Fibroblast of gingiva (primary cell): ENCODE measurements at regions not wholly inside any gene's neighbourhood (a gene's known extent, or its start where the extent isn't known, plus 50 kb on each side); places are given as distances from the start of the nearest gene placed in this dataset.
"Not testable (repeated sequence)": the region's sequence is repeated elsewhere in the genome, so short reads cannot be mapped to it uniquely, and the experiment has no call there.

Source experiments
- DNase-seq: peaks from one replicate; pipeline ENCODE4 v3.0.0-alpha.2; 2011; ENCODE audit warnings: low read depth

DNA sequence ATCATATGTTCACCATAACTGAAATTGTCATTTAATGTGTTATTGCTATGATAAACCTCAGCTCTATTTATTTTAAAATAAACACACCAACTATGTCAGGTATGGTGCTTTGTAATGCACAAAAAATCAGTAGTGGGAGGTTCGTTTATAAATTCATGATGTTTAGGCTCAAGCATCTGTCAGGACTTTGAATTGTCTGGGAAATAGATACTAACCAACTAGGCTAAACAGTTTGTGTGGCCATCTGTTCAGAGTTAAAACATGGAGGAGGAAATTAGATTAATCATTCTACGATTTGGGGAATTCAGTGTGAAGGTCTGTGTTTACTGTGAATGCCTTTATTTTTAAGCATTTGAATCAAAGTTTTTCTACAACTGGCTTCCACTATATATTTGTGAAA is 212.6 kb upstream of the FZD8 start:
- no peak for DNase-seq

DNA sequence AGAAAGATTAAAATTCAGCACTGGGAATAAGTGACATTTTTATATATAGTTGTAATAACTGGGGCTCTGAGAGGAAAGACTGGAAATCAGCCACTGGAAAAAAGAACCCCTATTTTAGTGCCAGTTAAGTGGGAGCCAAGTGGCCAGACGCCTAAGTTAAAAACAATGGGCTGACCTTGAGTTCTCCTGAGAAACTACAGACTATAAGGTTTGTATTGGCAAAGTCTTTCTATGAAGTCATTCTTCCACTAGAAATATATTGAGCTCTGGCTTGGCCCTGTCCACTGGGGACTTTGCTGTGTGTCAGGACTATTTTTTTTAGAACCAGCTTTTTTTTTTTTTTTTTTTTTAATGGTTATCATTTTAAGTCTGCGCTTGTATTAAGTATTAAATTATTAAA is 210.6 kb upstream of the FZD8 start:
- no peak for DNase-seq

DNA sequence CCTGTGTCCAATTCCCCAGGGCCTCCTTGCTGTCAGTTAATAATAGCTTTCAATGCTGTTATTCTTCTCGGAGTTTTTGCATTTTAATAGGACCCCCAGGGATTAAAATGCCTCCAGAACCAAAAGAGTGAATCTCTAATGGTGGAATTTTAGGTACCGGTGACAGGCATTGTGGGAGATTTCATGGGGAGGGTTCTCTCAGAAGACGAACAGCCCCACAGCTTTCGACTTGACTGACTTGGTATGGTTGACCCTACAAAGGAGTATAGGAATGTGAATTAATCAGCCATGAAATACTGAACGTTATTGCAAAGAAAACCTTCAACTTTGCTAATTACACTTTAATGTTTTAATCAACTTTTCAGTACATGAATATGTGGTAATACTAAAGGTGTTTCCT is 206.3 kb upstream of the FZD8 start:
- no peak for DNase-seq

DNA sequence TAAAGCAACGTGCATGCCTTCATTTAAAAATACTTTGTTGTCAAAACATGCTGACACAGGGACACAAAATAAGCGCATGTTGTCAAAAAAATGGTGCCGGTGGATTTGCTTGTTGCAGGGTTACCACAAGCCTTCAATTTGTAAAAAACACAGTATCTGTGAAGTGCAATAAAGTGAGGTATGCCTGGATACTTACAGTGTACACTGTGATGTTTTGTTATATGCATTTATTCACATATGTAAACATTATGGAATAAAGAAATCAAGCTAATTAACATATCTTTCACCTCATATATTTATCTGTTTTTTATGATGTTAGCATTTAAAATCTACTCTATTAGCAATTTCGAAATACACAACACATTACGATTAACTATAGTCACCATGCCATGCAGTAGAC is 202.6 kb upstream of the FZD8 start:
- DNase-seq, result no peak

DNA sequence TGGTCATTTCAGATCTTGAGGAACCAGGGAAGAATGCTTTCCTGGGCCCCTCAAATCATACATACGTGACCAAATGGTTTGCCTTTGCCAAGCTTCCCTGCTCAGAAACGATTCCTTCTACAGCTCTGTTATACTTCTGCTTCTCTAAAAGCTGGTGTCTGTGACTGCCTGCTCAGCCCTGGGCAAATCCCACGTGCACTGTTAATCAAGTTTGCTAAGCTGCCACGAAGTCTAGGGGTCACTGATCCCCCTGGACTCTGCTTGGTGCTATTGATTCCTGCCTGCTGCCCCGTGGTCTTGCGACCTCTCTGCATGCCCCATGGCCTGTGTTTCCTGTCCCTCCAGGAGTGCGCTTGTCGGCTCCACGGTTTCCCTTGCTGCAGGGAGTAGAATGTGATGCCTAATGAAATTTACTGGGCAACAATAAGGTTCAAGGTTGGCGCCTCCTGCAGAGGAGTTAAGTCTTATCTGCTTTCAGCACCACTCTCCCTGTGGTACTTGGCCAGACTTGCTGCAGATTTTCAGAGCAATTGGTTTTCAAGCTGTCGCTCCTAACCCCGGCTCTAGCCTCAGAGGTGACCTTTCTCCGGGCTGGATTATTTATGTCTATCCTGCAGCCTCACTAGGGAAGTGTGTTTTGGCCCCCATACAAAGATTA is 201.6 kb upstream of the FZD8 start:
- no peak for DNase-seq

DNA sequence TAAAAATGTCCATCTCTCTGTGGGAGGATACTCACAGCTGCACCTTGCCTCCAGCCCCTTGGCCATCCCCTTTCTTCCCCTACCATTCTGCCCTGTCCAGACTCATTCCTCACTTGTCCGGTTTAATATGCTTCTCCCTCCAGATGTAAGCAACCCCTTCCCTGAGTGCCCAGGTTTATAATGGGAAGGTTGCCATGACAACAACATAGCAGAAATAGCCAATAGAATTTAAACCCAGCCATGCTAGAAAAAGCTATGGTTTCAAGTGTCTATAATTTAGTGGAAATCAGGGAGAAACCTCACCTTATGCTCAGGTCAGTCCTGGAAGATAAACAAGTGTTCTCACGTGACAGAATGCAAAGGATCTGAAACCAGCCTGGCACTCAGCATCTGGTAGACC is 196.0 kb upstream of the FZD8 start:
- no peak for DNase-seq

DNA sequence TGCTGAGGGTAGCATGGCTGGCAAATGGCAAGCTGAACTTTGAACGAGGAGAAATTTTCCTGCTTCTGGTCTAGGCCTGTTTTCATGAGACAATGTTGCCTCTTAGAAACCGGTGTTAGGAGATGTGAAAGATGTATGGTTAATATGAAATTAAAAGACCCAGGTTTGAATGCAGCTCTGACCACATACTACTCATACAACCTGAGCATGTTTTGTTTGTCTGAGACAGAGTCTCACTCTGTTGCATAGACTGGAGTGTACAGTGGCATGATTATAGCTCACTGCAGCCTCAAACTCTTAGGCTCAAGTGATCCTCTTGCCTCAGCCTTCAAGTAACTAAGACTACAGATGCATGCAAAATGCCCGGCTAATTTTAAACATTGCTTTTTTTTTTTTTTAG is 193.4 kb upstream of the FZD8 start:
- no peak for DNase-seq

DNA sequence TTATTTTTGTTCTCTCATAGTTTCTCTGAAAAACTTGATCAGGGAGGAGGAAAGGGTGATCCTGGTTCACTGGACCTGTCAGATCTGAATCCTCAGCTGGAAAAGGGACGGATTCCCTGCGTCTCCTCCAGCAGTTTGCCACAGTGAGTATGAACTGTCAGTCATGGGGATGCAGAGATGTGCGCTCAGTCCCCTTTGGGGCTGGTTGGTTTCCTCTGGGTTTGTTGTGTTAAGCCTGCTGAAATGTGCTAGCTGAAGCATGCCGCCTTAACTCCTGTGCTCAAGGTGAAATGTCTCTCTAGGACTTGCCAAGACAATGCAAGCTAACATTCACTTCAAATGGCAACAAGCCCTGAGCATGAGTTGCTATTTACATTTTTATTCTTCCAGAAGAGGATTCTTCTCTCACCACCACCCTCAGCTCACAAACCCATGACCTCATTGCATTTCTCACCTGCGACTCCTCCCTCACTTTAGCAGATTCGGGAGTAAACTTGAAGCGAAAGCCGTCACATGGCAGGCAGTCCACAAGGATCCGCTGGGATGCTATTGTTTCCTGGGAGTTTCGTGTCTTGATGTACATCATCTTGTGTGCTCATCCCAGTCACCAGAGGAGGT is 192.9 kb upstream of the FZD8 start:
- DNase-seq, result no peak

DNA sequence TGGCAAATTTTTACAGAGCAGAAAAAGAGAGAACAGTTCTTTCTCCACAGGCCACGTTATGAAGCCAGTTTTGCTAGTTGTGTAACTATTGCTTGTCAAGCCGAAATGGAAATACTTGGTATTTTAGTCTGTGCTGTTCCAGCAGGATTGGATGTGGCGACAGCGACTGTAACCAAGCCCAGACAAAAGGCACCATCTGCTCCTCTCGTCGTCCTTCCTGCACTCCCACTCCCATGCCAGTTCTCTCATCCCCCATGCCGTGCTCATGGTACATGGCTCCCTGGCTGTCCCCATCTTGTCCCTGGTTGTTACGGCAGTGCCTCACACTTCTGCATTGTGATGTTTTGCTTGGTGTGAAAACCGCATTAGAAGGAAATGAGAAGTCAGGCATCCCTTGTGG is 185.7 kb upstream of the FZD8 start:
- no peak for DNase-seq

DNA sequence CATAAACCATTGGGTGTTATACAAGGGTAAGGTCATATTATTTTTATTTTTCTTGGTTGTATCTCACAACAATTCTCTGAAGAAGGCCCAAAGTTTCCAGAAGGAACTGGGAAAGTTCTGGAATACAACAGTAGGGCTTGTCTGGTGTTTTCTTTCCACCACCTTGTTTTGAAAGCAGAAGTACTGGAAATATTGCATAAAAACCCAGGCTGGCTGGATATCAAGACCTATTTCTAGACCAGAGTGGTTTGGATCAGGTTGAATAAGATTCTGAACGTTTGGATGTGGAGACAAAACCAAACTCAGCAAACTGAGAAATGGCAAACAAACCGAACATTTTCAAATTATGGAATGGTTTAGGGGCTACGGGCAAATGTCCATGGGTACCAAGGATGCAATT is 182.6 kb upstream of the FZD8 start:
- DNase-seq, result peak; percentile 2

DNA sequence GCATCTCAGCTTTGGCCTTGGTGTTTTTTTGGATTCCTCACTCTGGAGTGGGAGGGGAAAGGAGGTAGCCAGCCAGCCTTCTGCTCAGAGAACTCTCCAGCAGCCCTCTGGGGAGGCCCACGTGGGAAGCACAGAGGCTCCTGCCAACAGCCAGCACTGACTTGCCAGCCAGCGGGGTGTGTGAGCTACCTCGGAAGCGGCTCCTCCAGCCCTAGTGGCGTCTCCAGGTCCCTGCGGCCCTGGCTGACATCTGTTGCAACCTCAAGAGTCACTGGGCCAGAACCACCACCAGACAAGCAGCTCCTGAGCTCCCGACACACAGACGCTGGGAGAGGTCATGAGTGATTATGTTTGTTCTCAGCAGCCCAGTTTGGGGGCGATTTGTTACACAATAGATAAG is 180.2 kb upstream of the FZD8 start:
- peak; percentile 50 for DNase-seq

DNA sequence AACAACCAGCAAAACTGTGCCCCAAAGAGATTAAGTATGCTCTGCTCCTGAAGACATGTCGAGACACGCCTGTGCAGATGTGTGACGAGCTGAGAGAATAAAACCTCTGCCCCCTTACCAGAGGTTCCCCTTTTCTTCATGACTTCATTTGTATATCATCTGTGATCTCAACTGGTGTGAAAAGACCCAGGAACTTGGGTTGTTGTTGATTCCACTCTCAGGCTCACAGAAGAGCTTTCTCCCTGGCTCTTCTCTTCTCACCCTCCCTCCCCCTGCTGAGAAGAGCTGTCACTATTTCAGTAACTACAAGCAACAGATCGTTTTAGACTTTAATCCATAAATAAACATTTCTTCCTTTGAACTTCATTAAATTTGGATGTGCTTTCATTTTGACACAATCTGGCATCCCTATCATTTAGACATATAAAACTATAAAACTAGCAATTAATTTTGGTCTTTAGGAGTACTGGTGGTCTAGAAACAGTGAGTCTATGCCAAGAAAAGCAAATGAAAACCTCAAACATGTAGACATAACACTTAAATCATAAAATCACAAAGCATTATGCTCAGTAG is 179.3 kb upstream of the FZD8 start:
- no peak for DNase-seq

DNA sequence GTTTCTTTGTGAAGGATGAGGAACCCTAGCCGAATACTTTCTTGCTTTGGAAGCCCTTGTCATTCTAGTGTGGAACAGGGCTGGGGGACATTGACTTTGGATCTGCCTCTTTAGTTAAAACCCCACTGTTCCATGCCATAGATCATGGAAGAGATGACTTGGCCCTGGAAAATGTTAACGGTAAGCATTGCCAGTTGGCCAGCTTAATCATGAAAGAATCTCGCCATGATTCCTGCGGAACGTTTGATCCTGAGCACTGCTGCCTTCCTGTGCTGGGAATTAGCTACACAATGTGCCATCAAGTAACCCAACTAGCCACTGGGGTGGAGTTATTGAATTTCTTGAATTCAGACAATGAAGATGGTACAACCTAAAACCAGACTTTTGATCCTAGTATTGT is 177.6 kb upstream of the FZD8 start:
- no peak for DNase-seq

DNA sequence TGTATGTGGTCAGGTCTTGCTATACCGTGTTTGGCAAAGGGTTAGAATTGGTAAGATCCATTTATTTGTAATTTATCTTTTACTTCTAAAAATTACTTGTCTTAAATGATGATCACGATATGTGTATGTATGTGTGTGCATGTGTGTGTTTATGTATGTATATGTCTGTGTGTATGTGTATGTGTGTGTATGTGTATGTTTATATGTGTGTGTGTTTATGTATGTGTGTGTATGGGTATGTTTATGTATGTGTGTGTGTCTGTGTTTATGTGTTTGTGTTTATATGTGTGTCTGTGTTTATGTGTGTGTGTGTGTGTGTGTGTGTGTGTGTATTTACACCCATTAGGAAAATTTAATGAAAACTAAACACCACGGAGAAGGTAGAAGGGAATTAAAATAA is 176.9 kb upstream of the FZD8 start:
- DNase-seq, result no peak

DNA sequence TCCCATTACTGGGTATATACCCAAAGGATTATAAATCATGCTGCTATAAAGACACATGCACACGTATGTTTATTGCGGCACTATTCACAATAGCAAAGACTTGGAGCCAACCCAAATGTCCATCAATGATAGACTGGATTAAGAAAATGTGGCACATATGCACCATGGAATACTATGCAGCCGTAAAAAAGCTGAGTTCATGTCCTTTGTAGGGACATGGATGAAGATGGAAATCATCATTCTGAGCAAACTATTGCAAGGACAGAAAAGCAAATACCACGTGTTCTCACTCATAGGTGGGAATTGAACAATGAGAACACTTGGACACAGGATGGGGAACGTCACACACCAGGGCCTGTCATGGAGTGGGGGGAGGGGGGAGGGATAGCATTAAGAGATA is 175.0 kb upstream of the FZD8 start:
- DNase-seq, result not testable (repeated sequence)

DNA sequence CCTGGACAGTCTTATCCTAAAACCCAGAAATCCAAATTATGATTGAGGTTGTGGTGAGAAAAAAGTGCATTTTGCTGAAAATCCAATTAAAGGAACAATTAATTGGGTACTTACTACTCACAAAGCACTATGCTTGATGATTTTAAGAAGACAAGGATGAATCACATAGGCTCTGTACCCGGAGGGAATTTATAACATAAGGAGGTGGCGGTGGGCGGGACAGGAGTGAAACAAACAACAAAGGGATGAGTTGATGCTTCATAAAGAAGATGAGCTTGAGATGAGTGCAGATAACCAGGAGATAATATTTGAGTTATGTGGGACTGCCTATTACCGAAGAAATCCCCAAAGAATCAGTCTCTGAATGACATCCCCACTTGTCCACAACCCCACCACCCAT is 171.1 kb upstream of the FZD8 start:
- no peak for DNase-seq

DNA sequence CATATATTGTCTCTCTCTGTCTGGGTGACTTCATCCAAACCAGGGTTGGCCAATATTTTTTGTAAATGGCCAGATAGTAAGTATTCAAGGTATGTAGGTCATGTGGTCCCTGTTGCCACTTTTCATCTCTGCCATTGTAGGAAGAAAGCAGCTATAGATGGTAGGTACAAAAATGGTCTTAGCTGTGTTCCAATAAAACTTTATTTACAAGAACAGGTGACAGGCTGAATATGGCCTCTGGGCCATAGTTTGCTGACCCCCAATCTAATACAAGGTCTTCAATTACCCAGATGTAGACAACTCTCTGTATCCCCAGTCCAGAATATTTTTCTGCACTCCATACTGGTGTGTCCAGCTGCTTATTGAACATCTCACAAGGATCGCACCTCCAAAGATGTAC is 166.2 kb upstream of the FZD8 start:
- no peak for DNase-seq

DNA sequence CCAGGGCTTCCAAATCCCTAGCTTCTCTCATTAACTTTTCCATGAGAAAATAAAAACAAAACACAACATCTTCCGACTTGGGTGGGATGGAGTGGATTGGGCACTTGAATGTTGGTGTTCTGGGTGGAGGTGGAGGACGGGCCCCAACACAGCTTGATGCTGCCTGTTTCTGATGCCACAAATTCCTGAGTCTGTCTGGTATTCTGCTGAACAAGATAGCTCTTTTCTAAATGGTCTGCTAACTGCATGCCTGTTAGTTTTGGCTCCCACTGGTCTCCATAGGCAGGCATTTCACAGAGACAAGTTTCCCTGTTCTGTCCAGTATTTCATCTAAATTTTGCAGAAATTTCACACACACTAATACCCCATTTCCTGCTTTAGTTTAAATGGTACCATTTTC is 160.9 kb upstream of the FZD8 start:
- no peak for DNase-seq

DNA sequence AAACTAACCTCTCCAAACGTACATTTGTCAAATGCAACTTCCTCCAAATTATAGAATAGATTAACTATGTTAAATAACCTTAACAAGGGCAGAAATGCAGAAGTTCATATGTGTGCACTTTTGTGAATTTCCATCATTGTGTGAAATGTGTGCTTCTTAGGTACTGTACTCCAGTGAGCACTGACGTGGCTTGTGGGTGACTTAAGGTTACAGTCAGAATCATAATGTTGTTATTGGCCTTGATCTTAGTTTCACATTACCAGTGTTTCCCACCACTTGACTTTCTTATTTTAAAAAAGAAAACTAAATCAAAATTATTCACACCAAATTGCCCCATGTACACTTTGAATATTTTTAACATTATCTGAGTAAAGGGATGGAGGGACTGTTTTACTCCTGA is 155.1 kb upstream of the FZD8 start:
- no peak for DNase-seq

DNA sequence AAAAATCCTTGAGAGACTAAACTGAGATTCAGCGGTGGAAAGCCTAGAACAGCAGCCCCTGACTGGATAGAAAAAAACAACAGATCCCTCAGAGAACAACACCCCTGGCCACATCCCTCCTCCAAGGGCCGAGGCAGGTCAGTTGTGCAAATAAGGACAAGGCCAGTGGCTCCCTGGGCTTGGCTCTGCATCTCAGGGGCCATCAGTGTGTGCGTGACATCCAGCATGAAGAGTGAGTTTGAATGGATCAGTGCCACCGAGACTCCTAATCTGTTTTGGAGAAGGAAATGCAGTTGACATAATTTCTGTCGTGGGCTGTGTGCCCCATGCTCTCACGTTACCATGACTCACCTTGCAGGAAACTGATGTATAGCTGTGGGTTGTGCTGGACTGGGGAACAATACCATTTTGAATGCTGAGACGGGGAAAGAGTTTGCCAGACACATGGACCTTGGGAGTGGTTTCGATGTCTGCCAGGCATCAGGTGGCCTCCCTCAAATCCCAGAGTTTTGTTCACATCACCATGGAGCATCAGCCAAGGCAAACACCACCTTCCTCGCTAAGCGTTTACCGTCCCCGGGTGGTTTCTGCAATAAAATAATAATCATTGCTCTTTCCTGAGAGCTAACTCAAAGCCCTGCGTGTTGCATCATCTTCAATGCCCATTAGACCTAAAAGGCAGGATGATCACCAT is 153.2 kb upstream of the FZD8 start:
- no peak for DNase-seq

DNA sequence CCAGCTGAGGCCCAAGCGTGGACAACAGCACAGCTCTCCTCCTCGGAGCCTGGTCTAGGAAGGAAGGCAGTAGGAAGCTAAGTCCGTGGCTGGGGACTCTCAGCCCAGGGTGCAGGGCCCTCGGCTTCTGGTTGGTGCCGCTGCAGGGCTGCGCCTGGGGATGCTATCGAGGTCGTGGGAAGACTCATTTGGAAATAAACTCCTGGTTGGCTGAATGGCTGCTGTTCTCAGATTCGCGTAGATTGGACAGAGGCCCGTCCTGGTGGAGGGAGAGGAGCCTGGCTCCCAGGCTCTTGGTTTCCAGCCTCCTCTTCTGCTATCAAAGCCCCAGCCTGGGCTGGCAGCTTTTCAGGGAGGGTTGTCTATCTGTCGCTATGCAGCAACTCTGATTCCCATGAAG is 152.6 kb upstream of the FZD8 start:
- DNase-seq, result no peak

DNA sequence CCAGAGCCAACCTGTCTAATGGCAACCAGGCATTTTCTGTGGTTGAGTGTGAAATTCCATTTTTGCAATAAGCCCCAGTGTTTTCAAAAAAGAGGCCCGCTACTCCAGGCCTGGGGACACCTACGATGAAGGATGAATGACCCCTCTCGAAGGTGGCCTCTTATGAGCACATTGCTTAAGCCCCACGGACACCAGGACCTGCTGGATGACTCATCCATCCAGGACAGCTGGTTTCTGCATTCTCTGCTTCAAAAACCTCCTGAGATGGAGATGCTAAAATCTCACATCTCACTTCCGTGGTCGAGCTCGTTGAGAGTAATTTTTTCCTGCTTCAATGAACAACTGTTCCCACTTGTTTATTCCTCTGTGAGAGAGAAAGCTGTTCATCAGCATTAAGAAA is 150.2 kb upstream of the FZD8 start:
- no peak for DNase-seq

DNA sequence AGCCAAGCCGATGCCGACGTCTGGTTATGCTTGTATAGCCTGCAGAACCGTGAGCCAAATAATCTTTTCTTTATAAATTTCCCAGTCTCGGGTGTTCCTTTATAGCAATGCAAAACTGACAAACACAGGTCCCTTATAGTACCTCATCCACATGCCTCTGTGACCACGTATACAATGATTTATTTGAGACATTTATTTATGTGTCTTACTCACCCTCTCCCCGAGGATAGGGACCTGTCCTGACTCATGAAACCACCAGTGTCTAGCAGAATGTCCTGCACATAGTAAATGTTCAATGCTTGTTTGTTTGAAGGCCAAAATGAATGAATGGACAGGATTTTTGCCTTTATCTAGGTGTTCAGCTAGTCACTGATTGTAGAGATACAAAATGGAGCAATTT is 147.9 kb upstream of the FZD8 start:
- DNase-seq, result no peak

DNA sequence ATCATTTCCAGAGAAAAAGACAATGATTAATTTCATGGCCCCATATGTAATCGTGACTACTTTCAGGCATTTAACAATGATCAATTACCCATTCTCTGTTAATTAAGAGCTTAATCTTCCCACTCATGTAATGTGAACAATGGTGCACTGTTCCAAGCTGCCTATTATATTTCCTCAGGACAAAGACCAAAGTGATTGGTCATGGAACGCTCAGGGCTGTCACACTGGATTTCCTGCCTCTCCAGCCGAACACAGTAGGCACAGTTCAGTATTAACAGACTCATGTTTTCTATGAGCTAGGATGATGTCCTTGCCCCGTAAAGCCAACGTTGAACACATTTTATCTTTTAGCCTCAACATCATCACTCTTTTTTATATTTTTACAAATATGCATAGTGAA is 142.7 kb upstream of the FZD8 start:
- DNase-seq, result no peak
